H7 (cell line): ENCODE measurements at regions not wholly inside any gene's neighbourhood (a gene's known extent, or its start where the extent isn't known, plus 50 kb on each side); places are given as distances from the start of the nearest gene placed in this dataset.

Experiments
- DNase-seq: peaks from one replicate; pipeline ENCODE4 v3.0.0; 2012
- H3K27me3 ChIP-seq: 2 replicates; pipeline ENCODE4 v1.6.0; 2011; ENCODE audit warnings: mild to moderate bottlenecking, low read length; ENCODE audit not compliant: control insufficient read depth, insufficient read depth
- H3K36me3 ChIP-seq: replicated peaks from 2 replicates; pipeline ENCODE4 v1.5.1; 2011; ENCODE audit warnings: low read length; ENCODE audit not compliant: control insufficient read depth, insufficient read depth
- H3K4me3 ChIP-seq: 2 replicates; pipeline ENCODE4 v1.5.1; 2011; ENCODE audit warnings: low read depth, mild to moderate bottlenecking, control low read depth, low read length, moderate library complexity; ENCODE audit not compliant: insufficient read depth

- DNase-seq: no peak
- Histone ChIP-seq H3K36me3 (no peaks in the 10 kb centered on the region), H3K4me3 (no peak overlapping the region), H3K27me3 (no peaks in the 10 kb centered on the region)
These were observed 194.4 kb upstream of the HS3ST1 start for GRCh38 chr4:11622961-11623725.

DNA sequence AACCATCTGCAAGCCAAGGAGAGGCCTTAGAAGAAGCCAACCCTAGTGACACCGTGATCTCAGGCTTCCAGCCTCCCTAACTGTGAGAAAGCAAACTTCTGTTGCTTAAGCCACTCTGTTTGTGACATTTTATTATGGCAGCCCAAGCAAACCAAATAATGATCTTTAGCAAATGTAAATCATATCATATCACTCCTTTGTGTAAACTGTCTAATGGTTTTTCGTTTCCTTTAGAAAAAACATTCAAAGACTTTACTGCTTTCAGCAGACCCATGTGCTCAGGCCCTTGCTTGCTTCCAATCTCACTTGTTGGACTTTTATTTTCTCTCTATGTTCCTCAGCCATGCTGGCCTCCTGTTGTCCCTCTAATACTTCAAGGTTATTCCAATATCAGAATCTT, 192.2 kb upstream of the HS3ST1 start:
- no peak for DNase-seq
- H3K36me3 ChIP-seq: no peaks in the 10 kb centered on the region
- no peaks in the 10 kb centered on the region for H3K27me3 ChIP-seq
- H3K4me3 ChIP-seq: no peak overlapping the region

- Histone ChIP-seq H3K27me3 (no peaks in the 10 kb centered on the region), H3K4me3 (no peak overlapping the region)
- DNase-seq: no peak
These were observed 190.1 kb upstream of the HS3ST1 start for GRCh38 chr4:11618666-11619282.

GRCh38 chr4:11616856-11617255, 188.2 kb upstream of the HS3ST1 start:
- DNase-seq: no peak
- no peaks in the 10 kb centered on the region for H3K36me3 ChIP-seq
- H3K4me3 ChIP-seq: no peak overlapping the region
- no peaks in the 10 kb centered on the region for H3K27me3 ChIP-seq

More at GRCh38 chr4:11618666-11619282, 190.1 kb upstream of the HS3ST1 start:
- no peaks in the 10 kb centered on the region for H3K36me3 ChIP-seq

- Histone ChIP-seq H3K27me3 (no peaks in the 10 kb centered on the region), H3K36me3 (no peaks in the 10 kb centered on the region), H3K4me3 (no peak overlapping the region)
- no peak for DNase-seq
These were observed 186.9 kb upstream of the HS3ST1 start for GRCh38 chr4:11615601-11616000.

GRCh38 chr4:11614426-11614825, 185.7 kb upstream of the HS3ST1 start:
- Histone ChIP-seq H3K4me3 (no peak overlapping the region), H3K27me3 (no peaks in the 10 kb centered on the region), H3K36me3 (no peaks in the 10 kb centered on the region)
- no peak for DNase-seq

GRCh38 chr4:11611868-11612267, 183.2 kb upstream of the HS3ST1 start:
- DNase-seq: no peak

DNA sequence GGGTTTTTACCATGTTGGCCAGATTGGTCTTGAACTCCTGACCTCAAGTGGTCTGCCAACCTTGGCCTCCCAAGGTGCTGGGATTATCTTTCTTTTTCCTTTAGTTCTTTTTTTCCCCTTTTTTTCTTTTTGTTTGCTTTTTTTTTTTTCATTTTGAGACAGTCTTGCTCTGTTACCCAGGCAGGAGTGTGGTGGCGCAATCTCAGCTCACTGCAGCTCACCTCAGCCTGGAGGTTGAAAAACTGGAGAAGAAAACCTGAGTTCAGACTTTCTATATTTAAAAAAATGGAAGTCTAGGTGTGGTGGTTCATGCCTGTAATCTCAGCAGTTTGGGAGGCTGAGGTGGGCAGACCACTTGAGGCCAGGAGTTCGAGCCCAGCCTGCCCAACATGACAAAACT, 181.1 kb upstream of the HS3ST1 start:
- H3K4me3 ChIP-seq: no peak overlapping the region
- DNase-seq: no peak
- H3K36me3 ChIP-seq: no peaks in the 10 kb centered on the region
- H3K27me3 ChIP-seq: no peaks in the 10 kb centered on the region

More at GRCh38 chr4:11611868-11612267, 183.2 kb upstream of the HS3ST1 start:
- Histone ChIP-seq H3K36me3 (no peaks in the 10 kb centered on the region), H3K27me3 (no peaks in the 10 kb centered on the region), H3K4me3 (no peak overlapping the region)

- Histone ChIP-seq H3K4me3 (no peak overlapping the region), H3K27me3 (no peaks in the 10 kb centered on the region), H3K36me3 (no peaks in the 10 kb centered on the region)
- DNase-seq: no peak
These were observed 180.3 kb upstream of the HS3ST1 start for GRCh38 chr4:11608992-11609391.

DNA sequence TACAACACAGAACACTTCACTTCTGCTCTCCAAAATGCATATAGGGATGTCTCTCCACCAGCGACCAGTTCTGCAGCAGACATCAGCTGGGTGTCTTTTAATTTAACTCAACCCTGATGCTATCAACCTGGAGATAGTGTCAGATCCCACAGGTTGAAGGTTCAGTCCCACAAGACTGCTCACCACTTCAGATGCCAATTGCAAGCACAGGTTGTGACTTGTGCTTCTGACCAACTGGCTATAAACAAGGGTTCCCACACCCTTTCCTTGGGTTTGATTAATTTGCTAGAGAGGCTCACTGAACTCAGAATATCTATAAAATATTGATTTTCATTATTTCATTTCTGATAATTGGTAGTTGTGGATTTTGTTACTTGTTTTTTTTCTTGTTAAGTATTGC, 177.4 kb upstream of the HS3ST1 start:
- Histone ChIP-seq H3K36me3 (no peaks in the 10 kb centered on the region), H3K4me3 (no peak overlapping the region), H3K27me3 (no peaks in the 10 kb centered on the region)
- no peak for DNase-seq

GRCh38 chr4:11605597-11605996, 176.9 kb upstream of the HS3ST1 start:
- Histone ChIP-seq H3K36me3 (no peaks in the 10 kb centered on the region), H3K27me3 (no peaks in the 10 kb centered on the region), H3K4me3 (no peak overlapping the region)
- DNase-seq: no peak

- DNase-seq: no peak
These were observed 176.1 kb upstream of the HS3ST1 start for GRCh38 chr4:11604821-11605220.

DNA sequence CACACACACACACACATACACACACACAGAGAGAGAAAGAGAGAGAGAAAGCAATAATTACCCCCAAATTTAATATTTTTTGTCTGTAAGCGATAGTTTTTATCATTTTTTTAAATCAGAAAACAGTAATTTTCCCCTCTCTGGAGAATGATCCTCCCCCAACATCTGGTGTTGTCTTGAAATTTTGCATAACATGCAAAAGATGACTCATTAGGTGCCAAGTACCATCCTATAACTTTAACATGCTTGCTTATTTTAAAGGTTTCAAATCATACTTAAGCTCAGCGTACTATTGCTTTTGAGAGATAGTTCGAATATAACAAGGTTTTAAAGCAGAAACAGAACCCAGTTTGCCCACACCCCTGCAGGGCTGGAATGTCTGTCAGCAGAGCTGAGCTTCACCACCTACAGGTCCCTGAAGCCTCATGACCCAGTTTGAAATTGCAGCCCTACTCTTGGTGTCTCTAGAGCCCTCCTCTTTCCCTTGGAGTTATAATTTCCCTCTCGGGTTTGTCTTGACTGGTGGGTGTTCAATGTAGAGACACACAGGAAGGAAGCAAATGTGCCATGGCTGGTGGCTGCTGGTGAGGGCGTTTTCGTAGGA, 175.0 kb upstream of the HS3ST1 start:
- DNase-seq: peak; percentile 13
- no peak overlapping the region for H3K4me3 ChIP-seq
- no peaks in the 10 kb centered on the region for H3K27me3 ChIP-seq
- no peaks in the 10 kb centered on the region for H3K36me3 ChIP-seq

More at GRCh38 chr4:11604821-11605220, 176.1 kb upstream of the HS3ST1 start:
- Histone ChIP-seq H3K4me3 (no peak overlapping the region), H3K36me3 (no peaks in the 10 kb centered on the region), H3K27me3 (no peaks in the 10 kb centered on the region)

DNA sequence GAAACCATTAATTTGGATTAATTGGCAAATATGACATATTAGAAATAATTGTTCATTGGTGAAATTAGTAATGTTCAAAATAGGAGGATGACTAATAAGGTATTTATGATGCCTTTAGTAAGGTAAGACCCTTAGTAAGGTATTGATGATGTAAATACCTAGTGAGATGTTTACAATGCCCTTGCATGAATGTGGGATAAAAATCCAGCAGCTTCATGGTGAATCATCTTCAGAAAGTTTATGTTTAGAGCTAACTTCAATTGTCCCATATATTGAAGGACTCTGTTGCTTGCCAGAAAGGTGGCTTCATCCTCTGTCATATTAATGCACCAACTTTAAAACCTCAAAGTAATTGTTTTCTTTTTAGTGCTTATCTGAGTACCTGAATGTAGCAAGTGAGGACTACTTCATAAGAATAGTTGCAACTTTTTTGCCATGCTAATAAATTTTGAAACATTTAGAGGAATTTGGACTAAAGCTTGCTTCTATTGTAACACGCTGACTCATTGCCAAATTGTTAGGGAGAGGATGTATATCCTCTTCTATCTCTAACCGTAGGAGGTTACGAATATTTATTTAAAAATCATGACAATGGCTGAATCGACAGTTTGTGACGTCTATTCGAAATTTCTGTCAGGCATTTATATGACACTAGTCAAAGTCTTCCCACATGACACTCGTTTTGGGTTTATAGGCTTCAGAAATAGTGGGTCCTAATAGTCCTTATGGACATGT, 174.1 kb upstream of the HS3ST1 start:
- no peaks in the 10 kb centered on the region for H3K36me3 ChIP-seq
- H3K4me3 ChIP-seq: no peak overlapping the region
- no peak for DNase-seq
- H3K27me3 ChIP-seq: no peaks in the 10 kb centered on the region
